GM19467 (cell line): ENCODE measurements at regions not wholly inside any gene's neighbourhood (a gene's known extent, or its start where the extent isn't known, plus 50 kb on each side); places are given as distances from the start of the nearest gene placed in this dataset.

Experiments
- ATAC-seq: cut with Tn5 transposase; IDR thresholded peaks from one replicate; pipeline ENCODE4 v1.9.1; 2021; ENCODE audit warnings: mild to moderate bottlenecking, moderate library complexity; ENCODE audit not compliant: unreplicated experiment

GRCh38 chr10:2005546-2005945, 268.2 kb upstream of the ADARB2 start:
- no peak for ATAC-seq

GRCh38 chr10:1992930-1993329, 255.6 kb upstream of the ADARB2 start:
- ATAC-seq: no peak

- ATAC-seq: no peak
These were observed 251.8 kb upstream of the ADARB2 start for GRCh38 chr10:1989090-1989489.

- no peak for ATAC-seq
These were observed 244.7 kb upstream of the ADARB2 start for GRCh38 chr10:1981976-1982375.

GRCh38 chr10:1980459-1980858, 243.1 kb upstream of the ADARB2 start:
- ATAC-seq: no peak

GRCh38 chr10:1978584-1978983, 241.3 kb upstream of the ADARB2 start:
- no peak for ATAC-seq

- no peak for ATAC-seq
These were observed 240.1 kb upstream of the ADARB2 start for GRCh38 chr10:1977461-1977860.

GRCh38 chr10:1972406-1972805, 235.1 kb upstream of the ADARB2 start:
- no peak for ATAC-seq

- ATAC-seq: no peak
These were observed 231.1 kb upstream of the ADARB2 start for GRCh38 chr10:1968257-1969033.

GRCh38 chr10:1966712-1967376, 229.5 kb upstream of the ADARB2 start:
- no peak for ATAC-seq

- no peak for ATAC-seq
These were observed 227.2 kb upstream of the ADARB2 start for GRCh38 chr10:1964476-1964875.

GRCh38 chr10:1963341-1963740, 226.0 kb upstream of the ADARB2 start:
- no peak for ATAC-seq

GRCh38 chr10:1961989-1962388, 224.7 kb upstream of the ADARB2 start:
- no peak for ATAC-seq

- ATAC-seq: no peak
These were observed 223.7 kb upstream of the ADARB2 start for GRCh38 chr10:1960982-1961381.

GRCh38 chr10:1957057-1957456, 219.7 kb upstream of the ADARB2 start:
- ATAC-seq: no peak

GRCh38 chr10:1954300-1954699, 217.0 kb upstream of the ADARB2 start:
- ATAC-seq: no peak

- ATAC-seq: no peak
These were observed 215.1 kb upstream of the ADARB2 start for GRCh38 chr10:1952126-1953095.

GRCh38 chr10:1950803-1951495, 213.6 kb upstream of the ADARB2 start:
- ATAC-seq: no peak

- ATAC-seq: no peak
These were observed 210.2 kb upstream of the ADARB2 start for GRCh38 chr10:1947464-1948003.

GRCh38 chr10:1944487-1944886, 207.2 kb upstream of the ADARB2 start:
- no peak for ATAC-seq
